Neural crest cell (in vitro differentiated cells): ENCODE measurements at regions not wholly inside any gene's neighbourhood (a gene's known extent, or its start where the extent isn't known, plus 50 kb on each side); places are given as distances from the start of the nearest gene placed in this dataset.

Source experiments
- DNase-seq: peaks from one replicate; pipeline ENCODE4 v3.0.0; 2021; ENCODE audit warnings: low read depth, mixed read lengths, low spot score
- H3K27ac Mint-ChIP-seq: one replicate; pipeline ENCODE4 v1.8.0; 2021; ENCODE audit warnings: mild to moderate bottlenecking, mixed read lengths; ENCODE audit not compliant: unreplicated experiment
- H3K27me3 Mint-ChIP-seq: 2 replicates; pipeline ENCODE4 v1.8.0; 2021; ENCODE audit warnings: low read depth, mild to moderate bottlenecking, mixed read lengths
- H3K36me3 Mint-ChIP-seq: 2 replicates; pipeline ENCODE4 v1.8.0; 2021; ENCODE audit warnings: low read depth, mild to moderate bottlenecking, mixed read lengths
- H3K4me1 Mint-ChIP-seq: 2 replicates; pipeline ENCODE4 v1.8.0; 2021; ENCODE audit warnings: mixed read lengths
- H3K4me3 Mint-ChIP-seq: one replicate; pipeline ENCODE4 v1.8.0; 2021; ENCODE audit warnings: mild to moderate bottlenecking, mixed read lengths
- H3K9me3 Mint-ChIP-seq: 2 replicates; pipeline ENCODE4 v1.8.0; 2021; ENCODE audit warnings: mixed read lengths
- CTCF ChIP-seq: fragments of 200-600 bp; sonication (generic); conservative IDR thresholded peaks from 2 replicates; pipeline ENCODE4 v1.5.0; 2021; ENCODE audit warnings: antibody characterized with exemption, mild to moderate bottlenecking

GRCh38 chr6:147022041-147022440, 182.2 kb upstream of the STXBP5 start:
- no peak for DNase-seq
- Mint-ChIP-seq H3K27me3 (no peaks in the 10 kb centered on the region), H3K4me3 (no peak overlapping the region), H3K27ac (no peak overlapping the region), H3K9me3 (no peaks in the 10 kb centered on the region), H3K36me3 (no peaks in the 10 kb centered on the region), H3K4me1 (no peaks in the 10 kb centered on the region)
- no peak for TF ChIP-seq CTCF

- no peaks in the 10 kb centered on the region for H3K36me3 Mint-ChIP-seq
- DNase-seq, result no peak
- H3K27me3 Mint-ChIP-seq, result no peaks in the 10 kb centered on the region
- H3K4me3 Mint-ChIP-seq, result no peak overlapping the region
- no peak overlapping the region for H3K27ac Mint-ChIP-seq
- no peaks in the 10 kb centered on the region for H3K9me3 Mint-ChIP-seq
- no peaks in the 10 kb centered on the region for H3K4me1 Mint-ChIP-seq
- TF ChIP-seq CTCF, result no peak
Observed at GRCh38 chr6:147023148-147023547, 181.1 kb upstream of the STXBP5 start.

DNA sequence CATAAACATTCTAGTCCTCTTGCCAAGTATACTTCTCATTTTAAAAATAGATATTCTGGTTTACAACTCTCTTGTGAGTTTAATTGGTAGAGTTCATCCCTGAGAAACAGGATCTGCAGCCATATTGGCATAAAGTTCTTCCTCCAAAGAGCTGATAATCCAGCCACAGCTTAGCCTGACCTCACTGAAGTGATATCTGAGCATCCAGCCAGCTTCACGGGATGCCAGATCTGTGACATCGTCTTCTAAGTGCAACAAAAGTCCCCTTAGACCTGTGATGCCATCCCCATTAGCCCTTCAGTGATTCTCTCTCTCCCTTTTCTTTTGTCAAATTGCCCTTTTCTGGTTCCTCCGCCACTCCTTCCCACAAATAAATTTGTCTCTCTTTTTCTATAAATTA, 180.6 kb upstream of the STXBP5 start:
- Mint-ChIP-seq H3K4me3 (no peak overlapping the region), H3K9me3 (no peaks in the 10 kb centered on the region), H3K27ac (no peak overlapping the region), H3K4me1 (no peaks in the 10 kb centered on the region), H3K27me3 (no peaks in the 10 kb centered on the region), H3K36me3 (no peaks in the 10 kb centered on the region)
- DNase-seq, result no peak
- TF ChIP-seq CTCF, result no peak

DNA sequence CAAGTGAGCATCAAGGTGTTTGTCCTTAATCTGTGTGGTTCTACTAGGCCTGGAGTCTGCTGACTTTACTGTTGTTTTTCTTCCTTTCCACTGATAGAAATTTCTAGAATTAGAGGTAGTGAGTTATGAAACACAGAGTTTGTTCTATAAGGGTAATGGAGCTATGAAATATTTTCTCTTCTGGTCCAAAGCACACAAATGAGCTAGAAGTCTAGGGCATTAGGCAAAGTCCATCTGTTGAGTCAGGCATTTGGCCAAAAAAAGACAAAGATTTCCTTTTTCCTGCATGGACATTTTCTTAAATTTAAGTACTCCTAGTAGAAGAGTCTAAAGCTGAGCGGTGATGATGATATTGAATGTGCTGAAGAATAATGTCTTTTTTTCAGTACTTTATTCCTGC, 174.3 kb upstream of the STXBP5 start:
- Mint-ChIP-seq H3K36me3 (no peaks in the 10 kb centered on the region), H3K9me3 (no peaks in the 10 kb centered on the region), H3K4me1 (peaks cover 10% of the 10 kb centered on the region), H3K27me3 (no peaks in the 10 kb centered on the region), H3K27ac (no peak overlapping the region), H3K4me3 (no peak overlapping the region)
- no peak for DNase-seq
- no peak for TF ChIP-seq CTCF

DNA sequence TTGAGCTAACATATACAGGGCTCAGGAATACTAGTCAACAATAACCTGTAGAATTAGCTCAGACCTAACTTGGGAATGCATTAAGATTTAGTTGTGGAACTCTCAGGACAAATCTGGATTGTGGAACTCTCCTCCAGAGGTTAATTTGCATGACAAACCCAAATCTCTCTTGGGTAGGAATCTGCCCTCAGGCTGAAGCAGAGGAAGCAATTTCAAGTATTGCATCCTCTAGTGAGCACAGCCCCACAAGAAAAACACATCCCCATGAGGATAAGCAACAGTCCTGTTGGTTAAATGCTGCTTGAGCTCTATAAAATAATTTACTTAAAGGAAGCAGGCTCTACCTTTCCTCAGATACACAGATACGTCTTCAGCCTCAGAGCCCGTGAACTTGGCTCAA, 170.9 kb upstream of the STXBP5 start:
- no peak for TF ChIP-seq CTCF
- DNase-seq, result peak; percentile 2
- H3K36me3 Mint-ChIP-seq, result no peaks in the 10 kb centered on the region
- no peaks in the 10 kb centered on the region for H3K27me3 Mint-ChIP-seq
- H3K4me3 Mint-ChIP-seq, result no peak overlapping the region
- peaks cover 10% of the 10 kb centered on the region for H3K4me1 Mint-ChIP-seq
- no peaks in the 10 kb centered on the region for H3K9me3 Mint-ChIP-seq
- no peak overlapping the region for H3K27ac Mint-ChIP-seq

DNA sequence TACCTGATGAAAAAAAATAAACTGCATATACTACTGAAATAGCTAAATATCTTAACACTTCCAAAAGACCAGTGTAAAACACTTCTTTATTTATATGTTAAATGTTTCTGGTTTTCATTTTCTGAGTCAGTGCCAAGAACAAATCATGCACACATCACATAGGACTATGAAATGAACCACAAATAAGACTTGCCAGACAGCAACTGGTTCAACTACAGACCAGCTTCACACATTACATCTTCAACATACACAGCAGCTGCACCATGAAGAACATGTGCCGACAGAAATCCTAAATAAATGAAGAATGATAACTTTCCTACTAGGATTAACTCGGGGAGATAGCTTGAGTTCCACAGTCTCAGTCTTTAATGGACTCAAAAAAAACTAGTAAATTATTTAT, 168.3 kb upstream of the STXBP5 start:
- Mint-ChIP-seq H3K9me3 (no peaks in the 10 kb centered on the region), H3K27me3 (no peaks in the 10 kb centered on the region), H3K36me3 (no peaks in the 10 kb centered on the region), H3K4me1 (peaks cover 10% of the 10 kb centered on the region), H3K27ac (no peak overlapping the region), H3K4me3 (no peak overlapping the region)
- no peak for TF ChIP-seq CTCF
- no peak for DNase-seq
